HG03432 (cell line): ENCODE measurements at regions not wholly inside any gene's neighbourhood (a gene's known extent, or its start where the extent isn't known, plus 50 kb on each side); places are given as distances from the start of the nearest gene placed in this dataset.

ENCODE experiments used
- ATAC-seq: cut with Tn5 transposase; IDR thresholded peaks from one replicate; pipeline ENCODE4 v1.9.1; 2021; ENCODE audit warnings: mild to moderate bottlenecking, moderate library complexity; ENCODE audit not compliant: unreplicated experiment

DNA sequence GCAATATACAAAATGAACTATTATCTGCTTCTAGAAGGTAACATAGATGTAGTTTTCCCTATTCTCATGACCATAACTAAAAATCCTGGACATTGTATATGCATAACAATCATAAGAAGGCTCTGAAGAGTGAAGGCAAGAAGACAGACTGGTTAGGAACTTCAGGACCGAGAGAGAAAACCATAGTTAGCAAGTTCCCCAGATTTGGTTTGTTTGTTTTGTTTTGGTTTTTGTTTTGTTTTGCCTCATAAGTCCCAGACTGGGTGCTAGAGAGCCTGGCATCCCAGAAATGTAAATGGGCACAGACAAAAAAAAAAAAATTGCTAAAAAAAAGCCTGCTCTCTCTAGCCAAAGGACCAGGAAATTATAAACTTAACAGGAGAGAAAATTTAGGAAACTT lies 192.2 kb upstream of the FBXO11 start:
- peak; percentile 60 for ATAC-seq

DNA sequence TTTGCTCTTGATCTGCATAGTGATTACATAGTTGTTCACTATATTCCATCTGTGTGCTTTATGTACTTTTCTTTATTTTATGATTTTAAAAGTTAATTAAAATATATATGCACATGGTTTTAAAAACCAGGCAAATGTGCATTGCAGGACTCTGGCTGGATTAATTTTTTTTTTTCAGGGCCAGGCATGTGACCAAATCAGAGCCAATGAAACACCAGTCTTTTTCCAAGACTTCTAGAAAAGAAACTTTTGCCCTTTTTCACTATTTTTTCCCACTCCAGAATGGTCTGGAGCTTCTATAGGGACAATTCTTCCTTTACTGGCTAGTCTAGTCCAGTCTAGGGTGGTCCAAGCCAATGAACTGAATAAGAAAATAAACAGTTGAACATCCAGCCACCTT lies 198.1 kb upstream of the FBXO11 start:
- no peak for ATAC-seq

DNA sequence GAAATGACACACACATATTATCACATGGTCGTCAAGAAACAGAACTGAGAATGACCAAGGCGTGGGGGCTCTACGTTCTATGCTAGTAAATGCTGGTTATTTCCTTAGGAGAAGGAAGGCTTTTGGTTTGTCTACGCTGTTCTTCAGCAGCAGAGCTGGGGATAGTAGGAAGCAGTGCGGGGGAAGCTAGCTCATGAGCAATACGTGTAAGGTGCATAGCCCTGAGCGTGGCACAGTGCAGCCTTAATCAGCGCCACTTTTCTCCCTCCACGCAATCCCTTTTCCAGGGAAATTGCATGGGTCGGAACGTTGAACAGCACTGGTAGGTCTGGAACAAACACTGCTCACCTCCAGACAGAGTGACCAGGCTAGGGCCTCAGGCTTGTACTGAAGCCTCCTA lies 199.6 kb upstream of the FBXO11 start:
- no peak for ATAC-seq

DNA sequence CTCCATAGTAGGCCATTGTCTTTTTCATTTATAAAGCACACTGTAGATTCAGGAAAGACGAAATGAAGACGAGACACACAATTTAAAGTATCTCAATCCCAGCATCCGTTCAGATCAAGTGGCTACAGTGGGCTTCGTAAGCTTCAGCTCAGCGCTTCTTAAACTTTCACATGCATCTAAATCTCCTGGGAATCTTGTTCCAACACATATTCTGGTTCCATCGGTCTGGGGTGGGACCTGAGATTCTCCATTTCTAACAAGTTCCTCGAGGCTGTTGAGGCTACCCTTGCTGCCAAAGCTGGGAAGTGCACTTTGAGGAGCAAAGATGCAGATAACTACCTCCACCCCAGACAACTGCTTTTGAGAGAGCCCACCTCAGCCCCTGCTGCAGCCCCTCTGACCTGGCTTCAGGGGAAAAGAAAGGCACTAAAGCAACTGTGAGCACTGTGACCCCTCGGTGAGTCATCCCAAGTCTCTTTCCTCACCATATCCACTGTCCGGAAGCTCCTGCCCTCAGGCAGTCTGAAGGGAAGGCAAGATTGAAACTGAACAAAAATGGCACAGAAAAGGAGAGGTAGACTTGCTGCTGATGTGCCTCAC lies 201.1 kb upstream of the FBXO11 start:
- ATAC-seq: no peak

DNA sequence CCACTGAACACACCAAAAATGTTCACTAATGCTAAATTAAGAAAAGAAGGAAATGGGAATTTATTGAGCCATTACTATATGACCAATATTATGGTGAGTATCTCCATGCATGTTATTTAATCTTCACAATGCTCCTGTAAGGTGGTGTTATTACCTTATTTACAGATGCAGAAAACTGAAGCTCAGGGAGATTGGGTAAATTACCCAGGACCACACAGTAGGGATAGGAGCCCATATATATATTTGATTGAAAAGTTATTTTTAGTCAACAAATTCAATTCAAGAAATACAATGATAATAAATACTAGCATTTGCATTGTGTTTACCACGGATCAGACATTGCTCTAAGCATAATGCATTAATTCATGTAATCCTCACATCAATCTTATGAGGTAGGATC lies 202.2 kb upstream of the FBXO11 start:
- ATAC-seq: no peak

DNA sequence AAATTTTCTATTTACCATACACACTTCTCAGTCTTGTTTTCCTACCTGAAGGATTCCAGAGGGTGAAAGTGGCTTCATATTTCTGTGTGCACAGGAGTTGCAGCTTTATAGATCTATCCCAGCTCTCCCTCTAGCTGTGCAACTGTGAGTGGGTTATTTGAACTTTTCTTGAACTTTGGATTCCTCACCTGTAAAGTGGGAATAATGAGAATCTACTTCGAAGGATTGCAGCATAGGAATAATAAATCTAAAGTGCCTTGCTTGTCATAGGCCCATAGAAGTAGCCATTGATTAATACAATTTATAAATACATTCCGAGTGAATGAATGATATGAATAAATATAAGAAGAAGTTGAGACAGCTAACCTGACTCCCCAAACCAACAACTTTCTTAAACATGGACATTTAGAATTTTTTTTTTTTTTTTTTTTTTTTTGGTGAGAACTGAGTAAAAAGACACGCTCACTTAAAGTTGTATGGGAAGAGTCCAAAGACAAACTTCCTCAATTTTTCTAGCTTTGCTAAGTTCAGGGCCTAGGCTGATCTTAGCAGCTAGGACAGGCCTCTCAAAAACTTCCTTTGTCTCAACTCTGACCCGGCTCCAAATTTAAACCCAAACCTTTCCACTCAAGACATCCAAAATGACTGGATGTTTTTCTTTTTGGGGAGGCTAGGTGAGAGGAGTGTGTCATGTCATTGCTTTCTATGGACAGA lies 203.3 kb upstream of the FBXO11 start:
- ATAC-seq: no peak

DNA sequence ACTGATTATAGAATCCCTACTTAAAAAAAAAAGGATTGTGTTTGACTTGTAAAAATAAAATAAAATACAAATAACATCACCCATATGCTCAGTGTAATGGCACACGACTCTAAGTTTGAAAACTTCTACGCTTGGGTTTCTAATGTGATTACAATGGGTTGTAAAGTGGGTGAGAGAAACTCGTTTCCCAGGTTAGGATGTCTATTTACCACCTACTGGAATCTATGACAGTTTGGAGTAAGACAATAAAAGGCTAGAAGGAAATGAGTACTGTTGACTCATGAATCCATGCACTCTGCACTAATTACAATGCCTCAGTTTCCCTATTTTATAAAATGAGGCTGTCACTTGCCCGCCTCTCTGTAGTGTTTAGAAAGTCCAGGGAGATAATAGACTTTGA lies 204.0 kb upstream of the FOXN2 start:
- no peak for ATAC-seq

DNA sequence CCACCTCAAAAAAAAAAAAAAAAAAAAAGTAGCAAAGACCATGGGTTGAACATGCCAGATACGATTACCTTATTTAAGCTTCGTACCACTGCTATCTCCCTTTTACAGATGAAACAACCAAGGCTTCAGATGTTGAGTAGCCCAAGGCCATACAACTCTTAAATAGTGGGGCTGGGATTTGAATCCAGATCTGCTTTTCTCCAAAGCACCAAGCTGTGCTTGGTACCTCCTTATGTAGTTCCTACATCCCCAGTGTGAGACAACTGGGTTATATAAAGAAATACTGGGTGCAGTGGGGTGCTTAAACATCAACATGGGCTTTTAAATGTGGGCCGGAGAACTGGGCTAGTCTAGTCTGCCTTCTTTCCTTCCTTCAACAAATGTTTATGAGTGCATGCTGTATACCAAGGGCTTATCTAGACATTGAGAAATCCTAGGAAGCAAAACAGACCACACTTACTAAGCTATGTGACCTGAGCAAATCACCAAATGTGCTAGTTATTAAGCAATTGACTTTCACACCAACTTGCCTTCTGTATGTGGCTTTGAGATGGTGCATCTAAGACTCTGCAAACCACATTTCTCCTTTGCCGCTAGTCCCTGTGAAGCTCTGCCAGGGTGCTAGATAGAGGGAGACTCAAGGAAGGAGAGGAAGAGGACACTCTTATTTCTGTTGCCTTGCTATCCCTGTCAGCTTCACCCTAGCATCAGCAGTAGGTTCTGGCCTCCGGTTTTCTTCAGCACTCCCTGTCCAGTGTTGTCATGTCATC lies 201.4 kb upstream of the FOXN2 start:
- no peak for ATAC-seq

DNA sequence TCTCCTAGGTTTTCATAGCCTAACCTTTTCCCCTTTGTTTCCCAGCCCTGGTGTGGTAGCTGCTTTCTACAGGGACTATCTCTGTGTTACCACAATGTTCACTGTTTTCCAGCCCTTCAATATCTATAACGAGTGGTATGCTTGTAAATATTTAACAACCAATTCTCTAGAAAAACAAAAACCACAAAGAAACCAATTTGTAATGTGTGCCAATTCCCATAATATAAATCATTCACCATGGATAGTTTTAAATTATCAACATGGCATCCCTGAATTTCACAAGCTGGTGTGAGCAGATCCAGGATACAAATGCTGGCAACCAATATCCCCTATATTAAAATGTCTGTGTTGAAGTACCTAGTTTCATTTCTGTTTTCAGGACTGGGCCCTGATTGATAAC lies 200.7 kb upstream of the FOXN2 start:
- ATAC-seq: no peak

DNA sequence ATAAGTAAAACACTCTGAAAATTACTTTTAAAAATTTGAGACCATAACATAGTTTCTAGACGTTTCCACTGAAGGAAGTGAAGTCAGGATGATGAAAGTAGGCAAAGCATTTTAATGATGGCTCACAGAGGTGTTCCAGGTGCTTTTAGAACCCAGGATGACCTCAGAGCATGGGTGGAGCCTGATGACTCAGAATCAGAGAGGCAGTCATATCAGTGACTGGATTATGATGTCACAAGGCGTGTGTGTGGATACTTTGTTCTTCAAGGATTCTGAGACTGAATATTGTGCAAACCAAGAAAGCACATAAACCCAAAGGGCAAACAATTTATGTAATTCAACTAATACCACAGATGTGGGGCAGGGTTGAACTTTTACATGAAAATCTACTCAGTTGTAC lies 200.2 kb upstream of the FOXN2 start:
- ATAC-seq: peak; percentile 43

DNA sequence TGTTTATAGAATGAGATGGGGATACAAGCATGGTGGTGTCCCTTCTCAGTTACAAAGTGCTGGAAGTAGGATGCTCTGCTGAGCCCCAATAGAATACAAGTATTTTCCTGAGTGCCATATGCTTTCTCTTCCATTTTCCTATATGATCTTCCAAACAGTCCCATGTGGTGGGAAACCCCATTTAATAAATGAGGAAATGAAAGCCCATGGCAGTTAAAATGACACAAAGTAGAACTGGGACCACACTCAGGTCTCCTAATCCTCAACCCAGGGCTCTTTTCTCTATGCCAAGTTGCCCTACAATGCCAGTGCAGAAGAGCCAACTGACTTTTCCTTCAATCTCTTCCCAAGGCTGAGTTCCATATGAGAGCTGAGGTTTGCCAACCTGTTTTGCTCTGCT lies 198.0 kb upstream of the FOXN2 start:
- no peak for ATAC-seq

DNA sequence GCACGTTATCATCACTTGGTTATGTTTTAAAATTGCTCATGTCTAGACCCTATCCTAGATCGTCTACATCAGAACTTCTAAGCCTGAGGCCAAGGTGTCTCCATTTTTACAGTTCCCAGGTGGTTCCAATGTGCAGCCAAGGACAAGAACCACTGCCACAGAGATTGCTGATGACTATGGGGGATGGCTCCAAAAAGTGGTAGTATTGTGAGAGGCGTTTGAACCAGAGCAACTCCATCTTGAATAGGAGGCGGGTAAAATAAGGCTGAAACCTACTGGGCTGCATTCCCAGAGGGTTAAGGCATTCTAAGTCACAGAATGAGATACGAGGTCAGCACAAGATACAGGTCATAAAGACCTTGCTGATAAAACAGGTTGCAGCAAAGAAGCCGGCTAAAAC lies 195.6 kb upstream of the FOXN2 start:
- no peak for ATAC-seq

DNA sequence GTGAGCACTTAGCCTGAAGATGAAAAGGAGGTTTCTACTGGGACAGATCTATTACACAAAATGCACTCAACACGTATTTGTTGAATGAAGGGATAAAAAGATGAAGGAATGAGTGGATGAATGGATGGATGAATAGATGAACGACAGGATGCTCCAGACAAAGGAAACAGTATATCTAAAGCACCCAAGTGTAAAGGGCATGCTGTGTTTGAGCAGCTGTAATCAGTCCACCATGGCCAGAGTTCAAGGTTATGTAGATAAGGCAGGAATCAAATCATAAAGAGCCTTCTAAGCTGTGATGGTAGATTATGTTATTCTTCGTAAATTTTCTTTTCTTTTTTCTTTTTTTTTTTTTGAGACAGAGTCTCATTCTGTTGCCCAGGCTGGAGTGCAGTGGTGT lies 194.4 kb upstream of the FOXN2 start:
- ATAC-seq: no peak

DNA sequence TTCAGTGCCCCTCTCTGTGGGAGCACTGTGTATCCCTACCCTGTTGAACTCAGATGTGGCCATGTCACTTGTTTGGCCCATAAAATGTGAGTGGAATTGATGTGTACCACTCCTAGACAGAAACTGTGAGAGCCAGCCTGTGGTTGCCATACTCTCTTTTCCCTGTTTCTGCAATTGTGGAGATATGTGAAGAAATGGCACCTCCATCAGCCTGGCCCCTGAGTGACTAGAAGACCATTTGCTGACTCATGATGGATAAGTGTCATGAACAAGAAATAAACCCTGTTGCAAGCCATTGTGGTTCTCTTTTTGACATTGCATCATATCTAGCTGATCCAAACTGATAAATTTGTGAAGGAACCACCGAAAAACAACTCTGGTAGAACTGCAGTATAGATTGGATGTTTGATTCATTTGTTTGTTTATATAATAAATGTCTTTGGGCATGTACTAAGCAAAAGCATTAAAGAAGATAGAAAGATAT lies 193.7 kb upstream of the FOXN2 start:
- no peak for ATAC-seq

DNA sequence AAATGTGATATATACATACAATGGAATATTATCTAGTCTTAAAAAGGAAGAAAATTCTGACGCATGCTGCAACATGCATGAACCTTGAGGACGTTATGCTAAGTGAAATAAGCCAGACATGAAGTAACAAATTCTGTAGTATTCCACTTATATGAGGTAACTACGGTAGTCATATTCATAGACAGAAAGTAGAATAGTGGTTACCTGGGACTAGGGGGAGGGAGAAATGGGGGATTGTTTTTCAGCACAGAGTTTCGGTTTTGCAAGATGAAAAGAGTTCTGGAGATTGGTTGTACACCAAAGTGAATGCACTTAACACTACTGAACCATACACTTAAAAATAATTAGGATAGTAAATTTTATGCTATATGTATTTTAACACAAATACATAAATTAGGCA lies 192.3 kb upstream of the FOXN2 start:
- ATAC-seq: no peak

DNA sequence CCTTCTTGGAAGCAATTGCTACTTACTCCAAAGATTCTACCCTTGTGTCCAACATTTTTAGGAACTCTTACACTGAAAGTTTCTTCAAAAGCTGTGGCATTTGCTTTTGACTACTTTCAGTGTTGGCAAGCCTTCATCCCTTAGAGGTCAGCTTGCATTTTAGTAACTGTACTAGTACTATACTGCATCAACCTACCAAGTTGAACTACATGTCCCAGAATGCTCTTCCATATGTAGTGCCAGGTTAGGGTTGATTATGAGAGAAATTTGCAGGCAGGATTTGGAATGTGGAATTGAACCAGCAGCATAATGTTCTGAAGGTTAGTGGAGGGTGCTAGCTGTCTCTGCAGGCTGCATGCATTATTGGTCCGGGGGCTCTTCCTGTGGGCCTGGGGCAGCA lies 189.9 kb upstream of the FOXN2 start:
- ATAC-seq: no peak

DNA sequence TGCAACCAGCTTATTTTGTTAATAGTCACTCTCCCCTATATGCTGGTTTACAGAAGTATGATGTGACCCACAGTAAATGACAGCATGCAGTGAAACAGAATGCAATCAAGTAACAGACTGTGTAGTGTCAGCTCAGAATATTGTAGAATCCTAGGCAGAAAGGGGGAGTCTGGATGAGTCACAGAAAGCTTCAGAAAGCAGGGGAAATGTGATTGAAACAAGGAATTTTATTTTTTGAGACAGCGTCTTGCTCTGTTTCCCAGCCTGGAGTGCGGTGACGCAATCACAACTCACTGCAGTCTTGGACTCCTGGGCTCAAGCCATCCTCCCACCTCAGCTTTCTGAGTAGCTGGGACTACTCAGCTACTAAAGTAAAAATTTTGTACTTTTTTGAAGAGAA lies 188.3 kb upstream of the FOXN2 start:
- no peak for ATAC-seq

DNA sequence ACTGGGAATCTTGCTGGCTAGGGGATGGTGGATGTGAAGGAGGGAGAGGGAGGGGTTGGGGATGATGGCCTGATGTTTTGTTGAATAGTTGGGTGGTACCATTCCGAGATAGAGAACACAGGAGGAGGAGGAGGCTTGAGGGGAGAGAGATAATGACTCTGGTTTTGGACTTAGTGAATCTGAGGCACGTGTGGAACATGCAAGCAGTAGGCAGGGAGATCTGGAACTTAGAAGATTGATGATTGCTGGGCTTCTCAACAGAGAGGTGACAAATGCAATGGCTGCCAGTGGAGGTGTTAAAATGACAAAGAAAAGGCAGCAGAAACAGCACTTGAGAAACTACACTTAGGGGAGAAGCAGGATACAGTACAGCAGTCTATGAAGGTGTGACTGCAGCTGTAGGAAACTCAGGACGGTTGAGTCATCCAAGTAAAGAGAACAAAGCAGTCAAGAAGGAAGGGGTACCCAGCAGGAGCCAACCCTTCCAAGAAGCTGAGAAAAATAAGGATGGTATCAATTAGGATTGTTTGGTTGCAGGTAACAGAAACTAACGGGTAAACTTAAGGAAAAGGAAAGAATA lies 186.8 kb upstream of the FOXN2 start:
- no peak for ATAC-seq

DNA sequence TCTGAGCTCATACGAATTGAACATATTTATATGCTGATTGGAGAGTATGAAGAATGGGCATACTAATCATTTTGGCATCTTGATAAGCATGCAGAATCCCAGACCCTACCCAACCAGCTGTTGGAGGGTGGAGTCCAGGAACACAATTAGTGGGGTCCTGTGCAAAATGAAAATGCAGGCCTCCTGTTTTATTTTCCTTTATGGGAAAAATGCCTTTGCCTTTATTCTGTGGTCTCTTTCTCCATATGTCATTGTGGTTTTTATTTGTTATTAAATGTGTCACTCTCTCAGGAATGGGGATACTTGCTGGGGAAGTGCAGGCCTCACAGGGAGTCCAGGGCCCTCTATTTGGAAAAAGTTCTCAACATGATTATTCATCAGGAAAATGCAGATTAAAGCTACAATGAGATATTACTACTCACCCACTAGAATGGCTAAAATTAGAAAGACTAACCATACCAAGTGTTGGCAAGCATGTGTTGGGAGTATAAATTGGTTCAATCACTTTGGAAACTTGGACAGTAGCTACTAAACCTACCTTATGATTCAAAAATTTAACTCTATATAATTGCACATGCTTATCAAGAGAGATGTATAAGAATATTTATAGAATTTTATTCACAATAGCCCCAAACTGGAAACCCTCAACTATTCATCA lies 185.1 kb upstream of the FOXN2 start:
- no peak for ATAC-seq

DNA sequence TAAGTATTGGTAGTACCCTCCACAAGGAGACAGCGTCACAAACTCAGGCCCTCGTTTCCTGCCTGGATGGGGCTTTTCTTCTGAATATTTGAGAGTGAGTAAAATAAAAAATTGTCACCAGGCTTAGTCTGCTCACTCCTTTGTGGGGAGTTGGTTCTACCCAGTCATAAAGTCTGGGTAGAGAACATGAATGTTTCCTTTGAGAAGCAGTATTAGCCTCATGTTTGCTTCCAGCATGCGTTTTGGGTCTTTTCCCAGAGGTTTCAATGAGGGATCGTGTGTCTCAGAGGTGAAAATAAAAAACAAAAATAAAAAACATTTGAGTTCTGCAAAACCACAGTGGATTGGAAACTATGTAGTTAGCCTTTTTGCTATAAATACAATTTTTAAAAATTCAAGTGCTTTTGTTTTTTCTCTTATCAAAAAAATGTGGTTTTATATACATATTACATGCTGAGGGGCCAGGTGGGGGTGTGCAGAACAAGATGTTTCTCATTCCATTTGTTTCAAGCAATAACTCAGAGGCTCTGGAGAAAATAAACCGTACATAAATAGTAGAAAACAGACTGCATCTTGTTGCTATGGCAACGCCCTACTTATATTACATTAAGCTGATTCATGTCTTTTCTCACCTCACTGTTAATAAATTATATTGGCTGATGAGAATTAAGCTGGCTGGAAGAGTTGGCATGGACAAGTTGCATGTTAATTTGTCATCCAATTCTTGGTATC lies 182.8 kb upstream of the FOXN2 start:
- ATAC-seq: no peak

DNA sequence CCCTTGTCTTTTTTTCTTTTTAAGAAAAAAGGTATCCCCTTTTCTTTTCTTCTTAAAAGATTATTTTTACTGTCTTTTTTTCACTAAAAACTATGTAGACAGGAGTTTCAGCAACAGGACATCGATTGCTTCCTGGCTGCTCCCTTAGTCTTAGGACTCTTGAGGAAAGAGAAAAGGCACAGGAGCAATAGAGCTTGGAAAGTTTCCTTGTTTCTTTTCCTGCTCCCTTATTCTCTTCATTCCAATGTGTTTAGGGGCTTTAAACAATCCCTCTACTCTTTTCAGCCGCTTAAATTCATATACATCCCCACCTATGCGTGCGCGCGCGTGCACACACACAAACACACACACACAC lies 182.2 kb upstream of the FOXN2 start:
- no peak for ATAC-seq
